ENCODE measurements at regions not wholly inside any gene's neighbourhood (a gene's known extent, or its start where the extent isn't known, plus 50 kb on each side); places are given as distances from the start of the nearest gene placed in this dataset.

DNA sequence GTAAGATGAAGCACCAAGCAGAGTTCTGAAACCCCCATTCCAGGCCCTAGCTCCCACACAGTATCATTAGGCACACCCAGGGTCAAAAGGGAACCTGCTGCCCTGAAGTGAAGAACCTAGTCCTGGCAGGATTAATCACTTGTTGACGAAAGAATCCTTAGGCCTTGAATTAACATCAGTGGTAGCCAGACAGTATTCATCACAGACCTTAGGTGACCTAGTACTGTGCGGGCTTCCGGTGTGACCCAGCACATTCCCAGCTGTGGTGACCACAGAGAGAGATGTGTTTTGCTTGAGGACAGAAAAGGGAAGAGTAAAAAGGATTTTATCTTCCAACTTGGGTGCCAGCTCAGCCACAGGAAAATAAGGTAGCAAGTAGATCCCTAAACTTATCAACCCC is 1071.4 kb upstream of the FAM98A start:
- no peaks in the 10 kb centered on the region for H3K4me1 Mint-ChIP-seq
- TF ChIP-seq, protein P1, sequence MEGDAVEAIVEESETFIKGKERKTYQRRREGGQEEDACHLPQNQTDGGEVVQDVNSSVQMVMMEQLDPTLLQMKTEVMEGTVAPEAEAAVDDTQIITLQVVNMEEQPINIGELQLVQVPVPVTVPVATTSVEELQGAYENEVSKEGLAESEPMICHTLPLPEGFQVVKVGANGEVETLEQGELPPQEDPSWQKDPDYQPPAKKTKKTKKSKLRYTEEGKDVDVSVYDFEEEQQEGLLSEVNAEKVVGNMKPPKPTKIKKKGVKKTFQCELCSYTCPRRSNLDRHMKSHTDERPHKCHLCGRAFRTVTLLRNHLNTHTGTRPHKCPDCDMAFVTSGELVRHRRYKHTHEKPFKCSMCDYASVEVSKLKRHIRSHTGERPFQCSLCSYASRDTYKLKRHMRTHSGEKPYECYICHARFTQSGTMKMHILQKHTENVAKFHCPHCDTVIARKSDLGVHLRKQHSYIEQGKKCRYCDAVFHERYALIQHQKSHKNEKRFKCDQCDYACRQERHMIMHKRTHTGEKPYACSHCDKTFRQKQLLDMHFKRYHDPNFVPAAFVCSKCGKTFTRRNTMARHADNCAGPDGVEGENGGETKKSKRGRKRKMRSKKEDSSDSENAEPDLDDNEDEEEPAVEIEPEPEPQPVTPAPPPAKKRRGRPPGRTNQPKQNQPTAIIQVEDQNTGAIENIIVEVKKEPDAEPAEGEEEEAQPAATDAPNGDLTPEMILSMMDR (IDR thresholded peaks at IDR 0.05; ENCODE audit: unreplicated experiment in 3 of 3) = no peak
- no peaks in the 10 kb centered on the region for H3K27me3 Mint-ChIP-seq (ENCODE audit: low read depth)
- no peak overlapping the region for H3K27ac Mint-ChIP-seq
- no peaks in the 10 kb centered on the region for H3K9me3 Mint-ChIP-seq
- H3K4me3 Mint-ChIP-seq = no peak overlapping the region
- H3K36me3 Mint-ChIP-seq (ENCODE audit: low read depth) = no peaks in the 10 kb centered on the region

GRCh38 chr2:34666821-34667220 is 1067.7 kb upstream of the FAM98A start:
- no peaks in the 10 kb centered on the region for H3K9me3 Mint-ChIP-seq
- TF ChIP-seq, protein P1 (IDR thresholded peaks at IDR 0.05; ENCODE audit: unreplicated experiment in 3 of 3) = no peak
- no peaks in the 10 kb centered on the region for H3K4me1 Mint-ChIP-seq
- no peaks in the 10 kb centered on the region for H3K27me3 Mint-ChIP-seq (ENCODE audit: low read depth)
- H3K36me3 Mint-ChIP-seq (ENCODE audit: low read depth) = no peaks in the 10 kb centered on the region
- no peak overlapping the region for H3K4me3 Mint-ChIP-seq
- H3K27ac Mint-ChIP-seq = peak overlapping the region in 1 of 3 experiments; percentile 58

GRCh38 chr2:34664266-34664665 is 1065.2 kb upstream of the FAM98A start:
- no peaks in the 10 kb centered on the region for H3K36me3 Mint-ChIP-seq (ENCODE audit: low read depth)
- no peak overlapping the region for H3K4me3 Mint-ChIP-seq
- H3K9me3 Mint-ChIP-seq = no peaks in the 10 kb centered on the region
- TF ChIP-seq, protein P1 (IDR thresholded peaks at IDR 0.05; ENCODE audit: unreplicated experiment in 3 of 3) = no peak
- H3K27me3 Mint-ChIP-seq (ENCODE audit: low read depth) = no peaks in the 10 kb centered on the region
- H3K27ac Mint-ChIP-seq = peak overlapping the region in 1 of 3 experiments; percentile 24
- no peaks in the 10 kb centered on the region for H3K4me1 Mint-ChIP-seq

DNA sequence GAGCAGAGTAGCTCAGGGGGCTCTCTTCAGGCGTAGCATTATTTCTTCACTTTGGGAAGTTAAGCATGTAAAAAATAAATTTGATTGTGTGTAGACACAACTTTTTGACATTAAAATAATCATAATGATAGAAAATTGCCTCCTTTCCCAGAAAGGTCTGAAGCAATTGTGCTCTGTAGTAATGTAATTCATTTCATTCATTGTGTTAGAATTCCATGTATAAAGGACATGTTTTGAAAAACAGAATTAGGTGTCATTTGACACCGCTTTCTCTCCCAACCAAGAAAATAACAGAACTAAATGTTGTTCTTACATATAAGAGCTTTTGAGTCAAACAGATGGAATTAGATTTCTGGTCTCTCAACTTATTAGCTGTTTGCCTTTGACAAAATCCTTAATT is 1064.2 kb upstream of the FAM98A start:
- no peaks in the 10 kb centered on the region for H3K27me3 Mint-ChIP-seq (ENCODE audit: low read depth)
- H3K27ac Mint-ChIP-seq = no peak overlapping the region
- no peaks in the 10 kb centered on the region for H3K9me3 Mint-ChIP-seq
- TF ChIP-seq, protein P1 (IDR thresholded peaks at IDR 0.05; ENCODE audit: unreplicated experiment in 3 of 3) = no peak
- no peaks in the 10 kb centered on the region for H3K36me3 Mint-ChIP-seq (ENCODE audit: low read depth)
- no peak overlapping the region for H3K4me3 Mint-ChIP-seq
- H3K4me1 Mint-ChIP-seq = no peaks in the 10 kb centered on the region

GRCh38 chr2:34660741-34661140 is 1061.6 kb upstream of the FAM98A start:
- H3K4me3 Mint-ChIP-seq = no peak overlapping the region
- H3K27ac Mint-ChIP-seq = no peak overlapping the region
- H3K27me3 Mint-ChIP-seq (ENCODE audit: low read depth) = no peaks in the 10 kb centered on the region
- no peaks in the 10 kb centered on the region for H3K9me3 Mint-ChIP-seq
- TF ChIP-seq, protein P1 (IDR thresholded peaks at IDR 0.05; ENCODE audit: unreplicated experiment in 3 of 3) = no peak
- H3K4me1 Mint-ChIP-seq = no peaks in the 10 kb centered on the region
- H3K36me3 Mint-ChIP-seq (ENCODE audit: low read depth) = no peaks in the 10 kb centered on the region

DNA sequence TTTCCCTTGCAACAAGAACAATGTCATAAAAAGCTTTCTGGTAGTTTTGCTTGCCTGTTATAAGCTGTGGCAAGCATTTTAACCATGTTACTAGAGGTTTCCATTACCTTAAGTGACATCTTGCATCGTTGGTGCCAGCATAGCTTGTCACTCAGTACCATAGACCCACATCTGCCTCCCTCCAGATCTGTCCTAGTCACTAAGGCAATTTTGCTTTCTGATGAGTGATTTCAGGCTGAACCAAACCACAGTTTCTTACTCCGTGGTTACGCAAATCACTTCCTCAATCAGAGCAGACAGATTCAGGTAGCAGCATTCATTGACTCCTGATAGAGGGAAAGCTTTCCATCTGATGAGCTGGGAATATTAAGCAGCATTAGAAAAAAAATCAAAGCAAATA is 1057.5 kb upstream of the FAM98A start:
- TF ChIP-seq, protein P1 (IDR thresholded peaks at IDR 0.05; ENCODE audit: unreplicated experiment in 3 of 3) = no peak
- Mint-ChIP-seq H3K4me3 (no peak overlapping the region), H3K36me3 (ENCODE audit: low read depth) (no peaks in the 10 kb centered on the region), H3K27ac (no peak overlapping the region), H3K27me3 (ENCODE audit: low read depth) (no peaks in the 10 kb centered on the region), H3K9me3 (no peaks in the 10 kb centered on the region), H3K4me1 (no peaks in the 10 kb centered on the region)

Data from nephron (organoid).